VCaP (cell line): ENCODE measurements at regions not wholly inside any gene's neighbourhood (a gene's known extent, or its start where the extent isn't known, plus 50 kb on each side); places are given as distances from the start of the nearest gene placed in this dataset.

Source experiments
- H3K27ac ChIP-seq: fragments of 450-650 bp; 2 replicates; pipeline ENCODE4 v1.5.1; 2017
- TF ChIP-seq, protein P1 (sequence below): fragments of 450-650 bp; conservative IDR thresholded peaks from 2 replicates; pipeline ENCODE4 v1.5.1; 2017; ENCODE audit warnings: mild to moderate bottlenecking, moderate library complexity

- TF ChIP-seq, protein P1, sequence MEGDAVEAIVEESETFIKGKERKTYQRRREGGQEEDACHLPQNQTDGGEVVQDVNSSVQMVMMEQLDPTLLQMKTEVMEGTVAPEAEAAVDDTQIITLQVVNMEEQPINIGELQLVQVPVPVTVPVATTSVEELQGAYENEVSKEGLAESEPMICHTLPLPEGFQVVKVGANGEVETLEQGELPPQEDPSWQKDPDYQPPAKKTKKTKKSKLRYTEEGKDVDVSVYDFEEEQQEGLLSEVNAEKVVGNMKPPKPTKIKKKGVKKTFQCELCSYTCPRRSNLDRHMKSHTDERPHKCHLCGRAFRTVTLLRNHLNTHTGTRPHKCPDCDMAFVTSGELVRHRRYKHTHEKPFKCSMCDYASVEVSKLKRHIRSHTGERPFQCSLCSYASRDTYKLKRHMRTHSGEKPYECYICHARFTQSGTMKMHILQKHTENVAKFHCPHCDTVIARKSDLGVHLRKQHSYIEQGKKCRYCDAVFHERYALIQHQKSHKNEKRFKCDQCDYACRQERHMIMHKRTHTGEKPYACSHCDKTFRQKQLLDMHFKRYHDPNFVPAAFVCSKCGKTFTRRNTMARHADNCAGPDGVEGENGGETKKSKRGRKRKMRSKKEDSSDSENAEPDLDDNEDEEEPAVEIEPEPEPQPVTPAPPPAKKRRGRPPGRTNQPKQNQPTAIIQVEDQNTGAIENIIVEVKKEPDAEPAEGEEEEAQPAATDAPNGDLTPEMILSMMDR = no peak
- H3K27ac ChIP-seq = no peak overlapping the region
These were observed 352.1 kb upstream of the ALCAM start for GRCh38 chr3:105014631-105015030.

DNA sequence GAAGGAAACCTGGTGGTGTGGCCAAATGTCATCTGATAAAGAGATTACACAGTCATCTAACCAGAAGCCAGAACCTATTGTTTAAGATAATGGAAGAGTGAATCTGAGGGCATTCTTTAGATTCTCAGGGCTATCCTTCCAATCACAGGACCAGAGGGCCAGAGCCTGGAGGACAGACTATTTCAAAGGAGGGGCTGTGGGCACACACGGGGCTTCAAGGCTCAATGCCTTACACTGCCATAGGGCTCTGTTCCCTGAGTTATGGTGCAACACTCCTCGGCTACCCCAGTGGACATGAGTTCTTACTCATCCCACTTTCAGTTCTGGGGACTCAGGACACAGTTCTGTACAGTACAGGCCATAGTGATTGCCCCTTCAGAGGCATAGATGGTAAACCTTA, 343.9 kb upstream of the ALCAM start:
- TF ChIP-seq, protein P1 = no peak
- no peak overlapping the region for H3K27ac ChIP-seq

DNA sequence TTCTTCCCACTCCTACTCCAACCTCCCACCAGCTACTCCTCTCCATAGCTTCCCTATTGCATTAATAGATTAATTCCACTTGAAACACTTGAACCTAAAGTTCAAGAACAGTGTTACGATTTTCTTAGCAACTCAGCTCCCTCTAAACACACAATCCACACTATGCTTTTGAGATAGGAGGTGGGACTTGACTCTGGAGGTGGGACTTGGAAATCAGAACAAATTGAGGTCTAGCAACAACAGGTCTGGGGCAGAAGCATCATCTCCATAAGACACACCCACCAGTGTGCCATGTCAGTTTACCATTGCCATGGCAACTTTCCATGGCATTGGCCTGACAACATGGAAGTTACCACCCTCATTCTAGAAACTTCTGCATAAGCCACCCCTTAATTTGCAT, 336.5 kb upstream of the ALCAM start:
- no peak overlapping the region for H3K27ac ChIP-seq
- TF ChIP-seq, protein P1 = no peak

GRCh38 chr3:105032541-105032940, 334.2 kb upstream of the ALCAM start:
- no peak overlapping the region for H3K27ac ChIP-seq
- TF ChIP-seq, protein P1 = no peak

DNA sequence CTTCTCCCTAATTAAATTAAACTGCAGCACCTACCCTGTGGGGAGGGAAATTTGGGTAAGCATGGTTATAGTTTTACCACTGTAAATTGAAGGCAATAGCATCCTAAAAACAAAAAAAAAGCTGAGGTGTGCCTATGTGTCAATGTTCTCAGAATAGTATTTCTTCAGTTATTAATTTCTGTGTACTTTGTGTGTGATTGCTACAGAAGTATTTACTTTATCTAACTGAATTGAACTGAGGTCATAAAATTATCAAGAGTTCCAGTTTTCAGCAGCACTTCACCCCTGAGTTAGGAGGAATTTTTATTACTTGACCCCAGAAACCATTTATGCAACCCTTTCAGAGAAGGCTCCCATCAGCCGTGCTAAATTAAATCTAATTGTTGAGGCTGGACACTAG, 333.6 kb upstream of the ALCAM start:
- no peak overlapping the region for H3K27ac ChIP-seq
- TF ChIP-seq, protein P1 = no peak

DNA sequence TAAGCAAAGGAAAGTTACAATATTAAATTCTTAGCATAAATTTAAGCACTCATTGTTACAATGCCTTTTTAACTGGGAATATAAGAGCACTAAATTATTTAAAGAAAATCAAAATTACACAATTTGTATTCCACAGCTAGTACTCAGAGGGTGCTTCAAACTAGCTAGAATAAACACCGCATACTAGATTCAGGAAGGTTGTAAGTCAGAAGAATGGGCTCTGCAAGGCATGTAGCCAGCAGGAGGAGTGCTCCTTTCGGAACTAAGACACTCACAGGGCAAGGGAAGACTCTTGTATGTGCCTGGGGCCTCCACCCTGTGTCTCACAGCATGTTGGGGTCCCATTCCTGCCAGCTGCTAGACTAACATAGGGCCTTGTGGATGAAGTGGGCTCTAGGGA, 327.7 kb upstream of the ALCAM start:
- TF ChIP-seq, protein P1 = no peak

DNA sequence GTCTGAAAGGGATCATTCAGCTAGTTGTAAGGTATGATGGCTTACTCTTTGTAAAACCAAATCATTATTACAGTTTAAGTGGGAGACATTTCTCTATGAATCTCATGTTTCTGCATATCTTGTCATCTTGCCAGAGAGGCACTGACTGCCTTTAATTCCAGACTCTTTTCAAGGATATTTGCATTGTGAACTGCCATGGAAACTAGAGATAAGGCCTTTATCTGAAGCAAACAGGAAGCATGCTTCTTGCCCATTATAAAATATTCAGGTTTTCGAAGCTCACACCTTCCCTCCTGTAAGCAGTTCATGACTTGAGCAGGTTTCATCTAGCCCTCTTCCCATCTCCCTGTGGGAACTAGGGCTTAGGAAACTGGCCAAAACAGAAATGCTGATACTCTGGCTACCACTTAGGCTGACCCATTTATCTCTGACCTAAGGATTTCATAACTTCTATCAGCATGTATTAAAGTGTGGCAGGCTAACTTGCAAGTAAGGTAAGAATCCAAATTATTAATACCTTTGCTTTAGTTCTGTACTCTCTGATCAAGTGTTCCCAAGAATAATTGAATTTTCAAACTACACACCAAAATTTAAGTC, 326.6 kb upstream of the ALCAM start:
- H3K27ac ChIP-seq = no peak overlapping the region

More for the DNA sequence above, 327.7 kb upstream of the ALCAM start:
- H3K27ac ChIP-seq = no peak overlapping the region

More for the DNA sequence above, 326.6 kb upstream of the ALCAM start:
- TF ChIP-seq, protein P1 = no peak
